OCI-LY3 (cell line): ENCODE measurements at regions not wholly inside any gene's neighbourhood (a gene's known extent, or its start where the extent isn't known, plus 50 kb on each side); places are given as distances from the start of the nearest gene placed in this dataset.

Source experiments
- H2AFZ ChIP-seq: fragments of 200-600, 300-600 bp; shearing (Covaris generic); 2 replicates; pipeline ENCODE4 v1.6.0; 2014; ENCODE audit warnings: antibody characterized with exemption, low read depth, low read length
- H3K27ac ChIP-seq: fragments of 200-600, 300-600 bp; sonication (generic); 2 replicates; pipeline ENCODE4 v1.5.1; 2014; ENCODE audit warnings: mild to moderate bottlenecking, low read length, moderate library complexity, mixed read lengths
- H3K27me3 ChIP-seq: fragments of 200-600, 300-600 bp; sonication (generic); 2 replicates; pipeline ENCODE4 v1.6.1; 2014; ENCODE audit warnings: low read depth, low read length, mixed read lengths
- H3K36me3 ChIP-seq: fragments of 200-600, 300-600 bp; sonication (generic); replicated peaks from 2 replicates; pipeline ENCODE3; 2014; ENCODE audit warnings: low read depth, low read length, mixed read lengths
- H3K4me1 ChIP-seq: fragments of 300-600, 200-600 bp; sonication (generic); 2 replicates; pipeline ENCODE4 v1.6.1; 2014; ENCODE audit warnings: low read length, mixed read lengths
- H3K4me2 ChIP-seq: fragments of 200-600, 300-600 bp; sonication (generic); 2 replicates; pipeline ENCODE4 v1.6.1; 2014; ENCODE audit warnings: low read length, mixed read lengths
- H3K4me3 ChIP-seq: fragments of 300-600, 200-600 bp; sonication (generic); 2 replicates; pipeline ENCODE4 v1.5.1; 2014; ENCODE audit warnings: antibody characterized with exemption, mild to moderate bottlenecking, low read length, moderate library complexity
- H3K79me2 ChIP-seq: fragments of 300-600, 200-600 bp; shearing (Covaris generic); 2 replicates; pipeline ENCODE4 v1.6.1; 2014; ENCODE audit warnings: mild to moderate bottlenecking, low read length, mixed read lengths
- H3K9ac ChIP-seq: fragments of 300-600, 200-600 bp; shearing (Covaris generic); 2 replicates; pipeline ENCODE4 v1.6.0; 2014; ENCODE audit warnings: mild to moderate bottlenecking, low read length, moderate library complexity
- H3K9me3 ChIP-seq: fragments of 200-600, 300-600 bp; shearing (Covaris generic); 2 replicates; pipeline ENCODE4 v1.6.1; 2014; ENCODE audit warnings: low read length, mixed read lengths; ENCODE audit not compliant: insufficient read depth
- H4K20me1 ChIP-seq: fragments of 200-600, 300-600 bp; sonication (generic); 2 replicates; pipeline ENCODE4 v1.6.1; 2016; ENCODE audit warnings: low read length, mixed read lengths; ENCODE audit not compliant: insufficient read depth
- EZH2phosphoT487 ChIP-seq: fragments of 200-600 bp; shearing (Covaris generic); IDR thresholded peaks from 2 replicates; pipeline ENCODE4 v1.6.1; 2018; ENCODE audit warnings: antibody characterized with exemption, mixed run types, low read depth
- TF ChIP-seq, protein P1 (sequence below): fragments of 200-600, 300-600 bp; sonication (generic); IDR thresholded peaks from 2 replicates; pipeline ENCODE4 v1.5.1; 2014; ENCODE audit warnings: antibody characterized with exemption, low read length, low read depth

DNA sequence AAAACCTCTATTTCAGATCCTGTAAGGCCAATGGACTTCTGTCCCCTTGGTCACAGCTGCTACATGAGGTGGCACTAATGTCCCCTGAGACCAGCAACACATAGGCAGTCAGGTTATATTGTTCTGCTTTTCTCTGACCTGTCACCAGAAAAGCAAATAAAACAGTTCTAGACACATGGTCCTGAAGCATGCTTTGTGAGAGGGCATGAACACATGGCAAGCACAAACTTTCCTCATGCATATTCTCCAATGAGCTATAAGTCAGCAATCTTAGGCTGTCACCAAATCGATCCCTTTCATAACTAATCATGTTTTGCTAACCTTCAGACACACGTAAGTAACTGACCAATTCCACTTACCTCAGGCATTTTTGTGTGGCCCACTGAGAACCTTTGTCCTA lies 225.4 kb upstream of the ZC3H12C start:
- H2AFZ ChIP-seq, result no peak overlapping the region
- H3K27ac ChIP-seq, result no peak overlapping the region
- TF ChIP-seq EZH2phosphoT487, result no peak
- TF ChIP-seq, protein P1, sequence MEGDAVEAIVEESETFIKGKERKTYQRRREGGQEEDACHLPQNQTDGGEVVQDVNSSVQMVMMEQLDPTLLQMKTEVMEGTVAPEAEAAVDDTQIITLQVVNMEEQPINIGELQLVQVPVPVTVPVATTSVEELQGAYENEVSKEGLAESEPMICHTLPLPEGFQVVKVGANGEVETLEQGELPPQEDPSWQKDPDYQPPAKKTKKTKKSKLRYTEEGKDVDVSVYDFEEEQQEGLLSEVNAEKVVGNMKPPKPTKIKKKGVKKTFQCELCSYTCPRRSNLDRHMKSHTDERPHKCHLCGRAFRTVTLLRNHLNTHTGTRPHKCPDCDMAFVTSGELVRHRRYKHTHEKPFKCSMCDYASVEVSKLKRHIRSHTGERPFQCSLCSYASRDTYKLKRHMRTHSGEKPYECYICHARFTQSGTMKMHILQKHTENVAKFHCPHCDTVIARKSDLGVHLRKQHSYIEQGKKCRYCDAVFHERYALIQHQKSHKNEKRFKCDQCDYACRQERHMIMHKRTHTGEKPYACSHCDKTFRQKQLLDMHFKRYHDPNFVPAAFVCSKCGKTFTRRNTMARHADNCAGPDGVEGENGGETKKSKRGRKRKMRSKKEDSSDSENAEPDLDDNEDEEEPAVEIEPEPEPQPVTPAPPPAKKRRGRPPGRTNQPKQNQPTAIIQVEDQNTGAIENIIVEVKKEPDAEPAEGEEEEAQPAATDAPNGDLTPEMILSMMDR, result no peak
- H3K27me3 ChIP-seq, result peaks cover 5% of the 10 kb centered on the region; the same call in 1 of the 2 replicates
- no peaks in the 10 kb centered on the region for H3K36me3 ChIP-seq
- H3K4me2 ChIP-seq, result no peak overlapping the region
- no peak overlapping the region for H3K9ac ChIP-seq
- no peak overlapping the region for H3K4me3 ChIP-seq
- H3K79me2 ChIP-seq, result no peaks in the 10 kb centered on the region
- H3K4me1 ChIP-seq, result peaks cover 36% of the 10 kb centered on the region
- no peaks in the 10 kb centered on the region for H4K20me1 ChIP-seq
- H3K9me3 ChIP-seq, result no peaks in the 10 kb centered on the region

DNA sequence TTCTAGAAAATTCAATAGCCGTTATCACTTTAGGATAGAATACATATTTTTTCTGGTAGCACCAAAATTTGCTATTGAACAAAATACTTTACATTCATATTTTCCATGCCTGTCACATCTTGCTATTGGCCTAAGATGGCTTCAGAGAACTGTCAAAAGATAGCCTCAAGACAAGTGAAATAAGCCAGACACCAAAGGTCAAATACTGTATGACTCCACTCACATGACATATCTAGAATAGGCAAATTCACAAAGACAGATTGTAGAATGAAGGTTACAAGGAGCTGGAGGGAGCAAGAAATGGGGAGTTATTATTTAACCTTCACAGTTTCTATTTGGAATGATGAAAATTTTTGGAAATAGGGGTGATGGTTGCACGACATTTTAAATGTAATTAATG lies 223.7 kb upstream of the ZC3H12C start:
- Histone ChIP-seq H2AFZ (no peak overlapping the region), H3K27ac (no peak overlapping the region), H3K4me1 (peaks cover 20% of the 10 kb centered on the region), H4K20me1 (no peaks in the 10 kb centered on the region), H3K36me3 (no peaks in the 10 kb centered on the region), H3K79me2 (no peaks in the 10 kb centered on the region), H3K27me3 (peaks cover 5% of the 10 kb centered on the region; the same call in 1 of the 2 replicates), H3K4me2 (no peak overlapping the region), H3K9ac (no peak overlapping the region), H3K9me3 (no peaks in the 10 kb centered on the region), H3K4me3 (no peak overlapping the region)
- TF ChIP-seq, protein P1, result no peak
- TF ChIP-seq EZH2phosphoT487, result no peak

- Histone ChIP-seq H3K36me3 (no peaks in the 10 kb centered on the region), H3K4me3 (no peak overlapping the region), H3K79me2 (no peaks in the 10 kb centered on the region), H4K20me1 (no peaks in the 10 kb centered on the region), H3K9me3 (no peaks in the 10 kb centered on the region), H3K27ac (no peak overlapping the region), H3K9ac (no peak overlapping the region), H2AFZ (no peak overlapping the region), H3K27me3 (peaks cover 5% of the 10 kb centered on the region; the same call in 1 of the 2 replicates), H3K4me2 (peak overlapping the region; percentile 41), H3K4me1 (peaks cover 12% of the 10 kb centered on the region)
- TF ChIP-seq EZH2phosphoT487, result no peak
- TF ChIP-seq, protein P1, result no peak
Measured at GRCh38 chr11:109870297-109870696, 222.9 kb upstream of the ZC3H12C start.

- H3K9ac ChIP-seq, result no peak overlapping the region
- H4K20me1 ChIP-seq, result no peaks in the 10 kb centered on the region
- TF ChIP-seq EZH2phosphoT487, result no peak
- TF ChIP-seq, protein P1, result no peak
- H3K36me3 ChIP-seq, result no peaks in the 10 kb centered on the region
- no peaks in the 10 kb centered on the region for H3K79me2 ChIP-seq
- H3K4me2 ChIP-seq, result no peak overlapping the region
- no peak overlapping the region for H2AFZ ChIP-seq
- H3K27ac ChIP-seq, result no peak overlapping the region
- H3K4me3 ChIP-seq, result no peak overlapping the region
- H3K27me3 ChIP-seq, result no peaks in the 10 kb centered on the region
- no peaks in the 10 kb centered on the region for H3K4me1 ChIP-seq
- no peaks in the 10 kb centered on the region for H3K9me3 ChIP-seq
Measured at GRCh38 chr11:109877043-109877442, 216.1 kb upstream of the ZC3H12C start.
